ENCODE measurements at regions not wholly inside any gene's neighbourhood (a gene's known extent, or its start where the extent isn't known, plus 50 kb on each side); places are given as distances from the start of the nearest gene placed in this dataset.

GRCh38 chr6:1146500-1146899 is 165.4 kb upstream of the FOXQ1 start:
- TF ChIP-seq CTCF (conservative IDR thresholded peaks at IDR 0.05 in 1 of 2, IDR thresholded peaks at IDR 0.05 in 1 of 2; ENCODE audit: low read depth in 1 of 2, low read length in 2 of 2) (no peak), EZH2 (IDR thresholded peaks at IDR 0.05; ENCODE audit: low read length, missing control alignments) (no peak)
